Inflammatory macrophage treated with lipopolysaccharide for 1 hour (primary cell): ENCODE measurements at regions not wholly inside any gene's neighbourhood (a gene's known extent, or its start where the extent isn't known, plus 50 kb on each side); places are given as distances from the start of the nearest gene placed in this dataset.

Experiments used
- DNase-seq, 2 donors: peaks; one replicate each; pipeline ENCODE4 v3.0.0-alpha.2; 2020 to 2022

GRCh38 chr22:27435844-27436576 lies 365.5 kb downstream of the MN1 start:
- DNase-seq: no peak

GRCh38 chr22:27436591-27436990 lies 365.0 kb downstream of the MN1 start:
- DNase-seq: no peak

GRCh38 chr22:27437570-27437969 lies 364.0 kb downstream of the MN1 start:
- no peak for DNase-seq

GRCh38 chr22:27438271-27438980 lies 363.1 kb downstream of the MN1 start:
- no peak for DNase-seq

- no peak for DNase-seq
Observed at GRCh38 chr22:27439131-27439530, 362.4 kb downstream of the MN1 start.

GRCh38 chr22:27440304-27440865 lies 361.2 kb downstream of the MN1 start:
- peak in 1 of 2 donors; percentile 29 for DNase-seq

- DNase-seq: no peak
Observed at GRCh38 chr22:27441706-27442475, 359.7 kb downstream of the MN1 start.

- no peak for DNase-seq
Observed at GRCh38 chr22:27443306-27443705, 358.2 kb downstream of the MN1 start.

- no peak for DNase-seq
Observed at GRCh38 chr22:27445881-27446280, 355.7 kb downstream of the MN1 start.

- no peak for DNase-seq
Observed at GRCh38 chr22:27447289-27447688, 354.3 kb downstream of the MN1 start.

GRCh38 chr22:27450448-27450847 lies 351.1 kb downstream of the MN1 start:
- no peak for DNase-seq

GRCh38 chr22:27452245-27452644 lies 349.3 kb downstream of the MN1 start:
- DNase-seq: no peak

GRCh38 chr22:27452922-27453321 lies 348.6 kb downstream of the MN1 start:
- DNase-seq: no peak

GRCh38 chr22:27453725-27454124 lies 347.8 kb downstream of the MN1 start:
- no peak for DNase-seq

- no peak for DNase-seq
Observed at GRCh38 chr22:27454807-27455450, 346.6 kb downstream of the MN1 start.

GRCh38 chr22:27455526-27455925 lies 346.0 kb downstream of the MN1 start:
- DNase-seq: no peak

GRCh38 chr22:27456696-27457503 lies 344.7 kb downstream of the MN1 start:
- DNase-seq: no peak

GRCh38 chr22:27459999-27460398 lies 341.6 kb downstream of the MN1 start:
- no peak for DNase-seq

GRCh38 chr22:27460591-27461347 lies 340.8 kb downstream of the MN1 start:
- no peak for DNase-seq

- DNase-seq: no peak
Observed at GRCh38 chr22:27461470-27461869, 340.1 kb downstream of the MN1 start.

- no peak for DNase-seq
Observed at GRCh38 chr22:27462190-27462589, 339.4 kb downstream of the MN1 start.
